ENCODE measurements at regions not wholly inside any gene's neighbourhood (a gene's known extent, or its start where the extent isn't known, plus 50 kb on each side); places are given as distances from the start of the nearest gene placed in this dataset.
"Not testable (repeated sequence)": the region's sequence is repeated elsewhere in the genome, so short reads cannot be mapped to it uniquely, and the experiment has no call there.

GRCh38 chr2:3899536-3900155, 196.3 kb downstream of the DCDC2C start:
- no peak for DNase-seq

- no peak for DNase-seq
Measured at GRCh38 chr2:3902131-3902530, 198.8 kb downstream of the DCDC2C start.

- no peak for DNase-seq
Measured at GRCh38 chr2:3904061-3904460, 200.7 kb downstream of the DCDC2C start.

GRCh38 chr2:3908498-3908897, 205.1 kb downstream of the DCDC2C start:
- DNase-seq, result not testable (repeated sequence)

- no peak for DNase-seq
Measured at GRCh38 chr2:3911882-3912455, 208.6 kb downstream of the DCDC2C start.

- no peak for DNase-seq
Measured at GRCh38 chr2:3913166-3913565, 209.8 kb downstream of the DCDC2C start.

- no peak for DNase-seq
Measured at GRCh38 chr2:3914241-3914640, 210.9 kb downstream of the DCDC2C start.

GRCh38 chr2:3927031-3927430, 223.7 kb downstream of the DCDC2C start:
- no peak for DNase-seq

- DNase-seq, result no peak
Measured at GRCh38 chr2:3929374-3929773, 226.0 kb downstream of the DCDC2C start.

GRCh38 chr2:3930246-3930645, 226.9 kb downstream of the DCDC2C start:
- no peak for DNase-seq

- no peak for DNase-seq
Measured at GRCh38 chr2:3940661-3941060, 237.3 kb downstream of the DCDC2C start.

- no peak for DNase-seq
Measured at GRCh38 chr2:3942841-3943240, 239.5 kb downstream of the DCDC2C start.

GRCh38 chr2:3944071-3944470, 240.7 kb downstream of the DCDC2C start:
- no peak for DNase-seq

- no peak for DNase-seq
Measured at GRCh38 chr2:3944841-3945240, 241.5 kb downstream of the DCDC2C start.

GRCh38 chr2:3948191-3948590, 244.8 kb downstream of the DCDC2C start:
- no peak for DNase-seq

GRCh38 chr2:3951131-3951954, 248.0 kb downstream of the DCDC2C start:
- DNase-seq, result no peak

- no peak for DNase-seq
Measured at GRCh38 chr2:3952866-3953516, 249.6 kb downstream of the DCDC2C start.

- no peak for DNase-seq
Measured at GRCh38 chr2:3954261-3954660, 250.9 kb downstream of the DCDC2C start.

GRCh38 chr2:3956406-3956805, 253.0 kb downstream of the DCDC2C start:
- DNase-seq, result no peak

GRCh38 chr2:3956892-3957291, 253.5 kb downstream of the DCDC2C start:
- DNase-seq, result no peak

- DNase-seq, result no peak
Measured at GRCh38 chr2:3958465-3958864, 255.1 kb downstream of the DCDC2C start.

- no peak for DNase-seq
Measured at GRCh38 chr2:3958969-3959368, 255.6 kb downstream of the DCDC2C start.

- DNase-seq, result no peak
Measured at GRCh38 chr2:3959372-3959771, 256.0 kb downstream of the DCDC2C start.

Measured in C1 segment of cervical spinal cord (tissue), 14 donors.